ENCODE measurements at regions not wholly inside any gene's neighbourhood (a gene's known extent, or its start where the extent isn't known, plus 50 kb on each side); places are given as distances from the start of the nearest gene placed in this dataset.

- Histone ChIP-seq H4K20me1 (ENCODE audit: control insufficient read depth, extremely low read depth, insufficient read depth, low read length) (no peaks in the 10 kb centered on the region), H3K4me2 (ENCODE audit: control insufficient read depth, extremely low read depth, insufficient read depth, low read depth, low read length) (no peak overlapping the region), H3K27me3 (ENCODE audit: control insufficient read depth, extremely low read depth, insufficient read depth, low read length) (peaks cover 3% of the 10 kb centered on the region), H3K79me2 (ENCODE audit: control insufficient read depth, insufficient read depth, low read length) (no peaks in the 10 kb centered on the region), H3K27ac (ENCODE audit: control insufficient read depth, insufficient read depth, low read length) (no peak overlapping the region), H3K36me3 (ENCODE audit: control insufficient read depth in 2 of 2, extremely low read depth in 1 of 2, insufficient read depth in 2 of 2, low read length in 2 of 2) (no peaks in the 10 kb centered on the region), H3K9me1 (ENCODE audit: control insufficient read depth, extremely low read depth, insufficient read depth, low read length) (no peaks in the 10 kb centered on the region), H3K9ac (ENCODE audit: control insufficient read depth, extremely low read depth, insufficient read depth, low read length) (no peak overlapping the region), H3K4me1 (ENCODE audit: control insufficient read depth, extremely low read depth, insufficient read depth, low read length) (no peaks in the 10 kb centered on the region), H2AFZ (ENCODE audit: control insufficient read depth, low read length) (no peak overlapping the region), H3K4me3 (ENCODE audit: control insufficient read depth in 2 of 3, extremely low read depth in 1 of 3, insufficient read depth in 2 of 3, low read depth in 1 of 3, low read length in 3 of 3) (no peak overlapping the region), H3K9me3 (ENCODE audit: control insufficient read depth, low read depth, low read length) (no peaks in the 10 kb centered on the region)
- FAIRE-seq, result no peak
- TF ChIP-seq CTCF (optimal IDR thresholded peaks at IDR 0.05 in 1 of 3, IDR thresholded peaks at IDR 0.05 in 1 of 3, conservative IDR thresholded peaks at IDR 0.05 in 1 of 3; ENCODE audit: extremely low read depth in 1 of 3, insufficient read depth in 2 of 3, low read length in 3 of 3) (no peak), EZH2 (IDR thresholded peaks at IDR 0.05; ENCODE audit: low read length) (no peak)
- DNase-seq (ENCODE audit: low read depth, low spot score), result no peak
- dilution Hi-C loops (cut with MboI; ENCODE audit: extremely low pct_ligation_motif_present, low sequenced_read_pairs), result no loop called here
Measured at GRCh38 chr2:223117533-223117932, 65.5 kb downstream of the KCNE4 start.

- Histone ChIP-seq H4K20me1 (ENCODE audit: control insufficient read depth, extremely low read depth, insufficient read depth, low read length) (no peaks in the 10 kb centered on the region), H3K27me3 (ENCODE audit: control insufficient read depth, extremely low read depth, insufficient read depth, low read length) (peaks cover 3% of the 10 kb centered on the region), H2AFZ (ENCODE audit: control insufficient read depth, low read length) (no peak overlapping the region), H3K79me2 (ENCODE audit: control insufficient read depth, insufficient read depth, low read length) (no peaks in the 10 kb centered on the region), H3K9me3 (ENCODE audit: control insufficient read depth, low read depth, low read length) (no peaks in the 10 kb centered on the region), H3K36me3 (ENCODE audit: control insufficient read depth in 2 of 2, extremely low read depth in 1 of 2, insufficient read depth in 2 of 2, low read length in 2 of 2) (no peaks in the 10 kb centered on the region), H3K4me1 (ENCODE audit: control insufficient read depth, extremely low read depth, insufficient read depth, low read length) (no peaks in the 10 kb centered on the region), H3K9ac (ENCODE audit: control insufficient read depth, extremely low read depth, insufficient read depth, low read length) (no peak overlapping the region), H3K4me2 (ENCODE audit: control insufficient read depth, extremely low read depth, insufficient read depth, low read depth, low read length) (no peak overlapping the region), H3K9me1 (ENCODE audit: control insufficient read depth, extremely low read depth, insufficient read depth, low read length) (no peaks in the 10 kb centered on the region), H3K27ac (ENCODE audit: control insufficient read depth, insufficient read depth, low read length) (no peak overlapping the region), H3K4me3 (ENCODE audit: control insufficient read depth in 2 of 3, extremely low read depth in 1 of 3, insufficient read depth in 2 of 3, low read depth in 1 of 3, low read length in 3 of 3) (no peak overlapping the region)
- FAIRE-seq (no peak), DNase-seq (ENCODE audit: low read depth, low spot score) (no peak)
- dilution Hi-C loops (cut with MboI; ENCODE audit: extremely low pct_ligation_motif_present, low sequenced_read_pairs), result no loop called here
- TF ChIP-seq CTCF (optimal IDR thresholded peaks at IDR 0.05 in 1 of 3, IDR thresholded peaks at IDR 0.05 in 1 of 3, conservative IDR thresholded peaks at IDR 0.05 in 1 of 3; ENCODE audit: extremely low read depth in 1 of 3, insufficient read depth in 2 of 3, low read length in 3 of 3), result no peak
- TF ChIP-seq EZH2 (IDR thresholded peaks at IDR 0.05; ENCODE audit: low read length), result no peak
Measured at GRCh38 chr2:223121283-223121682, 69.3 kb downstream of the KCNE4 start.

Measured in keratinocyte (primary cell).